Endodermal cell (in vitro differentiated cells): ENCODE measurements at regions not wholly inside any gene's neighbourhood (a gene's known extent, or its start where the extent isn't known, plus 50 kb on each side); places are given as distances from the start of the nearest gene placed in this dataset.

ENCODE experiments used
- DNase-seq: peaks from one replicate; pipeline ENCODE4 v3.0.0-alpha.2; 2017
- H3K27ac ChIP-seq: 2 replicates; pipeline ENCODE4 v1.5.1; 2013; ENCODE audit warnings: mild to moderate bottlenecking, low read depth, low read length, moderate library complexity
- H3K27me3 ChIP-seq: 2 replicates; pipeline ENCODE4 v1.6.1; 2013; ENCODE audit warnings: mild to moderate bottlenecking, low read length, moderate library complexity; ENCODE audit not compliant: insufficient read depth, control insufficient read depth, poor library complexity, severe bottlenecking
- H3K36me3 ChIP-seq: 2 replicates; pipeline ENCODE4 v1.7.0; 2013; ENCODE audit warnings: mild to moderate bottlenecking, low read length, moderate library complexity; ENCODE audit not compliant: control insufficient read depth, insufficient read depth
- H3K4me1 ChIP-seq: one replicate; pipeline ENCODE4 v1.7.0; 2013; ENCODE audit warnings: low read length; ENCODE audit not compliant: control insufficient read depth, insufficient read depth
- H3K4me3 ChIP-seq: 2 replicates; pipeline ENCODE4 v1.5.1; 2013; ENCODE audit warnings: mild to moderate bottlenecking, low read length, moderate library complexity
- H3K9ac ChIP-seq: 2 replicates; pipeline ENCODE4 v1.6.1; 2013; ENCODE audit warnings: mild to moderate bottlenecking, low read length, moderate library complexity; ENCODE audit not compliant: poor library complexity, severe bottlenecking; ENCODE audit errors: extremely low read depth
- H3K9me3 ChIP-seq: 2 replicates; pipeline ENCODE4 v1.6.1; 2013; ENCODE audit warnings: mild to moderate bottlenecking, low read length, moderate library complexity; ENCODE audit not compliant: control insufficient read depth
- H3K27ac Mint-ChIP-seq: 2 replicates; pipeline ENCODE4 v1.8.0; 2020; ENCODE audit warnings: mixed read lengths
- H3K27me3 Mint-ChIP-seq: 2 replicates; pipeline ENCODE4 v1.8.0; 2021; ENCODE audit warnings: mild to moderate bottlenecking, mixed read lengths; ENCODE audit not compliant: insufficient read depth
- H3K36me3 Mint-ChIP-seq: 2 replicates; pipeline ENCODE4 v1.8.0; 2020; ENCODE audit warnings: low read depth, mixed read lengths
- H3K4me1 Mint-ChIP-seq: 2 replicates; pipeline ENCODE4 v1.8.0; 2020; ENCODE audit warnings: mixed read lengths
- H3K4me3 Mint-ChIP-seq: 2 replicates; pipeline ENCODE4 v1.8.0; 2020; ENCODE audit warnings: mild to moderate bottlenecking, moderate library complexity, mixed read lengths
- H3K9me3 Mint-ChIP-seq: 2 replicates; pipeline ENCODE4 v1.8.0; 2020; ENCODE audit warnings: mild to moderate bottlenecking, mixed read lengths
- CTCF ChIP-seq: fragments of 200-600 bp; sonication (generic); conservative IDR thresholded peaks from 2 replicates; pipeline ENCODE4 v1.5.0; 2021; ENCODE audit warnings: antibody characterized with exemption, mild to moderate bottlenecking
- WGBS, 2 experiments: methylation state at CpG; one replicate each; pipeline versions ENCODE4 v1.1.5 to v1.1.7; 2013; ENCODE audit warnings: missing lambda C conversion rate in 2 of 2, mixed read lengths in 1 of 2; ENCODE audit not compliant: insufficient coverage in 1 of 2, insufficient read length in 1 of 2; 5-methylcytosine and 5-hydroxymethylcytosine counted together

GRCh38 chr21:24935991-24936390 is 671.3 kb downstream of the MRPL39 start:
- no peaks in the 10 kb centered on the region for H3K9me3 ChIP-seq
- no peak for TF ChIP-seq CTCF
- Mint-ChIP-seq H3K27ac (no peak overlapping the region), H3K4me3 (no peak overlapping the region), H3K4me1 (no peaks in the 10 kb centered on the region), H3K27me3 (no peaks in the 10 kb centered on the region), H3K9me3 (peaks cover 26% of the 10 kb centered on the region), H3K36me3 (no peaks in the 10 kb centered on the region)
- H3K36me3 ChIP-seq: no peaks in the 10 kb centered on the region
- H3K4me3 ChIP-seq: no peak overlapping the region
- H3K27ac ChIP-seq: no peak overlapping the region
- H3K27me3 ChIP-seq: no peaks in the 10 kb centered on the region
- H3K4me1 ChIP-seq: no peaks in the 10 kb centered on the region
- H3K9ac ChIP-seq: no peak overlapping the region
- DNase-seq: no peak
- whole genome bisulfite sequencing, 2 experiments: 80% methylated on average over 1 of the region's 2 CpGs; no CpG with 5 or more reads in 1 of the 2 experiments

GRCh38 chr21:24910591-24910990 is 696.7 kb downstream of the MRPL39 start:
- Histone ChIP-seq H3K9ac (peak overlapping the region; percentile 44), H3K27ac (peak overlapping the region; percentile 50), H3K9me3 (no peaks in the 10 kb centered on the region), H3K36me3 (no peaks in the 10 kb centered on the region), H3K4me1 (peaks cover 7% of the 10 kb centered on the region), H3K4me3 (peak overlapping the region; percentile 28), H3K27me3 (no peaks in the 10 kb centered on the region)
- Mint-ChIP-seq H3K27me3 (no peaks in the 10 kb centered on the region), H3K36me3 (no peaks in the 10 kb centered on the region), H3K4me1 (peaks cover 8% of the 10 kb centered on the region), H3K9me3 (peaks cover 31% of the 10 kb centered on the region), H3K27ac (no peak overlapping the region), H3K4me3 (no peak overlapping the region)
- WGBS, 2 experiments: 88% methylated on average over 1 of the region's 1 CpG; no CpG with 5 or more reads in 1 of the 2 experiments
- no peak for TF ChIP-seq CTCF
- DNase-seq: no peak

- Mint-ChIP-seq H3K9me3 (peaks cover 24% of the 10 kb centered on the region), H3K4me1 (no peaks in the 10 kb centered on the region), H3K27me3 (no peaks in the 10 kb centered on the region), H3K27ac (no peak overlapping the region), H3K4me3 (no peak overlapping the region), H3K36me3 (no peaks in the 10 kb centered on the region)
- WGBS, 2 experiments: 83% methylated on average over 1 of the region's 1 CpG; no CpG with 5 or more reads in 1 of the 2 experiments
- TF ChIP-seq CTCF: no peak
- no peak for DNase-seq
- H3K36me3 ChIP-seq: no peaks in the 10 kb centered on the region
- no peaks in the 10 kb centered on the region for H3K4me1 ChIP-seq
- no peaks in the 10 kb centered on the region for H3K9me3 ChIP-seq
- no peak overlapping the region for H3K9ac ChIP-seq
- H3K27me3 ChIP-seq: no peaks in the 10 kb centered on the region
- no peak overlapping the region for H3K27ac ChIP-seq
- H3K4me3 ChIP-seq: no peak overlapping the region
Measured at GRCh38 chr21:24903994-24904635, 703.2 kb downstream of the MRPL39 start.
